Hematopoietic multipotent progenitor cell treated with erythropoietin and hydrocortisone succinate and interleukin-3 and kit ligand, for 17 days (in vitro differentiated cells): ENCODE measurements at regions not wholly inside any gene's neighbourhood (a gene's known extent, or its start where the extent isn't known, plus 50 kb on each side); places are given as distances from the start of the nearest gene placed in this dataset.

Experiments
- DNase-seq: peaks from one replicate; pipeline ENCODE4 v3.0.0-alpha.2; 2015; ENCODE audit warnings: low spot score

- no peak for DNase-seq
Observed at GRCh38 chr9:126262738-126263137, 63.9 kb upstream of the MVB12B start.

DNA sequence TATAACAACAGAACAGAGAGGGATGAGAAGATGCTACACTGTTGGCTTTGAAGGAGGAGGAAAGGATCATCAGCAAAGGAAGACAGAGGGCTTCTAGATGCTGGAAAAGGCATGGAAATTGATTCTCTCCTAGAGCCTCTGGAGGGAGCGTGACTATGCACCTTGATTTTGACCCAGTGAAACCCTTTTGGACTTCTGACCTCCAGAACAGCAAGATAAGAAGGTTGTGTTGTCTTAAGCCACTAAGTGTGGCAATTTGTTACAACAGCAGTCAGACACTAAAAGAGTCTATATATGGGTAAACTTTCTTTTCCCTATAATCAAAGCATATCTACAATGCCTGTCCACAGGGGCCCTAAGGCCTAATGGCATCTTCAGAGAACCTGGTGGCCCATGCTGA lies 56.1 kb upstream of the MVB12B start:
- DNase-seq = no peak

DNA sequence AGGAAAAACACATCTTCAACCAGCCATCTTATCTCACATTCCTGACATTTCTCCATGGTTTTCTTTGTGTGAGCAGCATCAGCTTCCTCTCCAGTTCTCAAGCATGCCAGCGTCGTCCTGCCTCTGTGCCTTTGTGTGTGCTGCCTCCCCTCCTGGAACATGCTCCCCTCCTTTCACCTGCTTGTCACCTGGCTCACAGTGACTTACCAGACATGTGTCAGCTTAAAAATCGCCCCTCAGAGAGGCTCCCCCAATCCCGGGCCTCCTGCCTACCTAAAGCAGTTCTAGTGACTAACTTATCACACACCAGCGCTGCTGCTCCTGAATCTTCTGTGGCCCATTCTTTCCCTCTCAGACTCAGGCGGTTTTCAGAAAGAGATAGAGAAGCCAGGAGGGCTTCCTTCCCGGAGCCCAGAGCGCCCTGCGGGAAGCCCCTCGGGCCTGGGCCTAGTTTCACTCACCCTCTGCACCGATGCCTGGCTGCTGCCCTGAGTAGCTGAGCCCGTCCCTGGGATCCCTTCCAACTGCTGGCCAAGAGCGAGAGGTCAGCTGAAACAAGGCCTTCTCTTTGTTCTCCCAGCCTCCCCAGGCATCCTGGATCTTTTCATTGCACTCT lies 51.1 kb upstream of the MVB12B start:
- DNase-seq = no peak

- DNase-seq = no peak
Observed at GRCh38 chr9:126276056-126276728, 50.4 kb upstream of the MVB12B start.
